ENCODE measurements at regions not wholly inside any gene's neighbourhood (a gene's known extent, or its start where the extent isn't known, plus 50 kb on each side); places are given as distances from the start of the nearest gene placed in this dataset.
A peak's percentile ranks its signal among the peaks of the same experiment; 100 is the strongest.

- H3K27me3 Mint-ChIP-seq, result peaks cover 15% of the 10 kb centered on the region
- DNase-seq, result no peak
- H3K4me1 Mint-ChIP-seq, result no peaks in the 10 kb centered on the region
- H3K4me3 Mint-ChIP-seq, result no peak overlapping the region
- H3K27ac Mint-ChIP-seq, result no peak overlapping the region
- no peak for ATAC-seq
- H3K9me3 Mint-ChIP-seq, result peaks cover 10 to 26% of the 10 kb centered on the region in 2 donors
Observed at GRCh38 chr5:66450237-66450636, 146.0 kb upstream of the MAST4 start.

GRCh38 chr5:66450988-66451387, 145.2 kb upstream of the MAST4 start:
- Mint-ChIP-seq H3K4me1 (no peaks in the 10 kb centered on the region), H3K4me3 (no peak overlapping the region), H3K9me3 (peaks cover 10 to 26% of the 10 kb centered on the region in 2 donors), H3K27ac (no peak overlapping the region), H3K27me3 (peaks cover 15% of the 10 kb centered on the region)
- DNase-seq, result no peak
- ATAC-seq, result no peak

- H3K4me3 Mint-ChIP-seq, result no peak overlapping the region
- no peaks in the 10 kb centered on the region for H3K4me1 Mint-ChIP-seq
- DNase-seq (no peak), ATAC-seq (no peak)
- H3K9me3 Mint-ChIP-seq, result peaks cover 9 to 24% of the 10 kb centered on the region in 2 donors
- no peak overlapping the region for H3K27ac Mint-ChIP-seq
- peaks cover 15% of the 10 kb centered on the region for H3K27me3 Mint-ChIP-seq
Observed at GRCh38 chr5:66452109-66452508, 144.1 kb upstream of the MAST4 start.

- no peak overlapping the region for H3K4me3 Mint-ChIP-seq
- peaks cover 0 to 4% of the 10 kb centered on the region in 2 donors for H3K9me3 Mint-ChIP-seq
Observed at GRCh38 chr5:66454186-66455078, 141.8 kb upstream of the MAST4 start.

GRCh38 chr5:66459728-66460127, 136.5 kb upstream of the MAST4 start:
- ATAC-seq (no peak), DNase-seq (no peak)
- H3K27ac Mint-ChIP-seq, result no peak overlapping the region
- H3K4me1 Mint-ChIP-seq, result no peaks in the 10 kb centered on the region
- H3K4me3 Mint-ChIP-seq, result no peak overlapping the region
- no peaks in the 10 kb centered on the region for H3K9me3 Mint-ChIP-seq
- H3K27me3 Mint-ChIP-seq, result no peaks in the 10 kb centered on the region

More at GRCh38 chr5:66454186-66455078, 141.8 kb upstream of the MAST4 start:
- Mint-ChIP-seq H3K27ac (no peak overlapping the region), H3K27me3 (peaks cover 15% of the 10 kb centered on the region), H3K4me1 (no peaks in the 10 kb centered on the region)
- DNase-seq, result no peak
- no peak for ATAC-seq

GRCh38 chr5:66467564-66467963, 128.6 kb upstream of the MAST4 start:
- Mint-ChIP-seq H3K27ac (no peak overlapping the region), H3K4me3 (no peak overlapping the region), H3K4me1 (no peaks in the 10 kb centered on the region), H3K9me3 (peaks cover 7 to 19% of the 10 kb centered on the region in 2 donors), H3K27me3 (peaks cover 3% of the 10 kb centered on the region)
- ATAC-seq (no peak), DNase-seq (no peak)

GRCh38 chr5:66469684-66470083, 126.5 kb upstream of the MAST4 start:
- Mint-ChIP-seq H3K4me3 (no peak overlapping the region), H3K9me3 (peaks cover 7 to 19% of the 10 kb centered on the region in 2 donors)
- ATAC-seq, result no peak

GRCh38 chr5:66472010-66472409, 124.2 kb upstream of the MAST4 start:
- Mint-ChIP-seq H3K9me3 (peaks cover 7 to 8% of the 10 kb centered on the region in 2 donors), H3K27me3 (peaks cover 8% of the 10 kb centered on the region), H3K27ac (no peak overlapping the region), H3K4me3 (no peak overlapping the region), H3K4me1 (no peaks in the 10 kb centered on the region)
- ATAC-seq, result no peak
- DNase-seq, result no peak

More at GRCh38 chr5:66469684-66470083, 126.5 kb upstream of the MAST4 start:
- DNase-seq, result no peak
- no peaks in the 10 kb centered on the region for H3K4me1 Mint-ChIP-seq
- H3K27me3 Mint-ChIP-seq, result peaks cover 8% of the 10 kb centered on the region
- H3K27ac Mint-ChIP-seq, result no peak overlapping the region

- no peak overlapping the region for H3K4me3 Mint-ChIP-seq
- no peak for ATAC-seq
- H3K27me3 Mint-ChIP-seq, result peaks cover 8% of the 10 kb centered on the region
- no peak for DNase-seq
- no peaks in the 10 kb centered on the region for H3K4me1 Mint-ChIP-seq
- H3K9me3 Mint-ChIP-seq, result no peaks in the 10 kb centered on the region
- H3K27ac Mint-ChIP-seq, result no peak overlapping the region
Observed at GRCh38 chr5:66475731-66476130, 120.5 kb upstream of the MAST4 start.

GRCh38 chr5:66477596-66477995, 118.6 kb upstream of the MAST4 start:
- DNase-seq, result no peak
- Mint-ChIP-seq H3K27me3 (peaks cover 5% of the 10 kb centered on the region), H3K4me1 (no peaks in the 10 kb centered on the region), H3K4me3 (no peak overlapping the region), H3K27ac (no peak overlapping the region), H3K9me3 (peaks cover 0 to 8% of the 10 kb centered on the region in 2 donors)
- no peak for ATAC-seq

GRCh38 chr5:66494437-66494836, 101.8 kb upstream of the MAST4 start:
- peaks cover 0 to 8% of the 10 kb centered on the region in 2 donors for H3K9me3 Mint-ChIP-seq
- no peak overlapping the region for H3K27ac Mint-ChIP-seq
- no peaks in the 10 kb centered on the region for H3K4me1 Mint-ChIP-seq
- no peak for DNase-seq
- H3K4me3 Mint-ChIP-seq, result no peak overlapping the region
- H3K27me3 Mint-ChIP-seq, result peaks cover 21% of the 10 kb centered on the region
- no peak for ATAC-seq

- Mint-ChIP-seq H3K27me3 (peaks cover 11% of the 10 kb centered on the region), H3K4me3 (no peak overlapping the region), H3K9me3 (no peaks in the 10 kb centered on the region), H3K27ac (no peak overlapping the region), H3K4me1 (no peaks in the 10 kb centered on the region)
- ATAC-seq, result peak; percentile 43
- no peak for DNase-seq
Observed at GRCh38 chr5:66498791-66499207, 97.4 kb upstream of the MAST4 start.

- Mint-ChIP-seq H3K27me3 (no peaks in the 10 kb centered on the region), H3K9me3 (no peaks in the 10 kb centered on the region), H3K27ac (no peak overlapping the region), H3K4me1 (no peaks in the 10 kb centered on the region), H3K4me3 (no peak overlapping the region)
- no peak for DNase-seq
- no peak for ATAC-seq
Observed at GRCh38 chr5:66503203-66503789, 92.9 kb upstream of the MAST4 start.

- no peak overlapping the region for H3K4me3 Mint-ChIP-seq
- H3K9me3 Mint-ChIP-seq, result peaks cover 0 to 5% of the 10 kb centered on the region in 2 donors
- no peak overlapping the region for H3K27ac Mint-ChIP-seq
- ATAC-seq (no peak), DNase-seq (no peak)
- peaks cover 7% of the 10 kb centered on the region for H3K27me3 Mint-ChIP-seq
- no peaks in the 10 kb centered on the region for H3K4me1 Mint-ChIP-seq
Observed at GRCh38 chr5:66507106-66507505, 89.1 kb upstream of the MAST4 start.

GRCh38 chr5:66511491-66511890, 84.7 kb upstream of the MAST4 start:
- H3K9me3 Mint-ChIP-seq, result peaks cover 0 to 5% of the 10 kb centered on the region in 2 donors
- DNase-seq (no peak), ATAC-seq (no peak)
- peaks cover 7% of the 10 kb centered on the region for H3K27me3 Mint-ChIP-seq
- H3K4me1 Mint-ChIP-seq, result no peaks in the 10 kb centered on the region
- no peak overlapping the region for H3K4me3 Mint-ChIP-seq
- no peak overlapping the region for H3K27ac Mint-ChIP-seq

GRCh38 chr5:66513130-66513529, 83.1 kb upstream of the MAST4 start:
- Mint-ChIP-seq H3K27ac (no peak overlapping the region), H3K9me3 (peaks cover 0 to 5% of the 10 kb centered on the region in 2 donors), H3K4me1 (no peaks in the 10 kb centered on the region), H3K4me3 (no peak overlapping the region), H3K27me3 (peaks cover 7% of the 10 kb centered on the region)
- ATAC-seq (no peak), DNase-seq (no peak)

Measured in stimulated activated naive CD8-positive, alpha-beta T cell treated with anti-CD3 and anti-CD28 coated beads, Interleukin-15, amount 100 ng/mL, for 72 hours (primary cell).